ENCODE measurements at regions not wholly inside any gene's neighbourhood (a gene's known extent, or its start where the extent isn't known, plus 50 kb on each side); places are given as distances from the start of the nearest gene placed in this dataset.

DNA sequence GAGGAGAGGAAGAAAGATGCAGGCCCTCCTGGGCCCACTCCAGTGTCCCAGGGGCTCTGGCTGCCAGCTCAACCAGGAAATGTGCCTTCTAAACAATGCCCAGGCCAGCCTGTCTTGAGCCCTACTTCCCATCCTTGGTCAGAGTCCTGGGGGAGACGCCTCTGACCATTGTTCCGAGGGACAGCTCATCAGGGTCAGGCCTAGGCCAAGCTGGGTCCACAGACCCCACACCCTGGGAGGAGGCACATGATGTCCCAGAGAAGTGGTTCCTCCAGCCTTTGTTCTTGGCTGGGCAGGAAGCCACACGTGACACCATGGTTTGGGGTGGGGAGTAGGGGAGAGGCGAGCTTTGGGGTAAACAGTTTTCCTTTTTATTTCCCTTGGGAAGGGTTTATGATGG lies 102.5 kb downstream of the EFNB1 start:
- FAIRE-seq: no peak

GRCh38 chrX:68930542-68931317 lies 101.9 kb downstream of the EFNB1 start:
- DNase-seq (ENCODE audit: low spot score in 2 of 2): no peak
- no peak for FAIRE-seq

More for the DNA sequence above, 102.5 kb downstream of the EFNB1 start:
- no peak for DNase-seq (ENCODE audit: low spot score in 2 of 2)

GRCh38 chrX:68929332-68930150 lies 100.7 kb downstream of the EFNB1 start:
- no peak for DNase-seq (ENCODE audit: low spot score in 2 of 2)
- no peak for FAIRE-seq

- no peak for FAIRE-seq
These were observed 99.6 kb downstream of the EFNB1 start for GRCh38 chrX:68928401-68928800.

GRCh38 chrX:68927178-68927577 lies 98.4 kb downstream of the EFNB1 start:
- no peak for DNase-seq (ENCODE audit: low spot score in 2 of 2)
- no peak for FAIRE-seq

More at GRCh38 chrX:68928401-68928800, 99.6 kb downstream of the EFNB1 start:
- no peak for DNase-seq (ENCODE audit: low spot score in 2 of 2)

DNA sequence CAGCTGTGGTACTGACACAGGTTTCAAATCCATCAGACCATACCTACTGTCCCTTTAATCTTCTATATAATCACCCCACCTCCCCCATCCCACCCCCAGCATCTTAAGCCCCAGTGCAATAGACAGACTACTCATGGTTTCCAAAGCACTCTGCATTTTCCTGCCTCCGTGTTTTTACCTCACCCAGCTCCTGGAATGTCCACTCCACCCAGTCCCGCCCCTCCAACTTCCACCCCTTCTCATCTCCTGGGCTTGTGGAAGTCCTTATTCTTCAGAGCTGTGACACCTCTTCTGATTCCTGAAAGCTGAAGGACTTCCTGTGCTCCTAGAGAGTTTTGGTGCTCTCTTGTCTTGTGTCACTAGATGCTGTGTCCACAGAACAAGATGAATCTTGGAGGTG lies 94.3 kb downstream of the EFNB1 start:
- FAIRE-seq (no peak), DNase-seq (ENCODE audit: low spot score in 2 of 2) (no peak)

- FAIRE-seq (no peak), DNase-seq (ENCODE audit: low spot score in 2 of 2) (no peak)
These were observed 93.2 kb downstream of the EFNB1 start for GRCh38 chrX:68922013-68922412.

DNA sequence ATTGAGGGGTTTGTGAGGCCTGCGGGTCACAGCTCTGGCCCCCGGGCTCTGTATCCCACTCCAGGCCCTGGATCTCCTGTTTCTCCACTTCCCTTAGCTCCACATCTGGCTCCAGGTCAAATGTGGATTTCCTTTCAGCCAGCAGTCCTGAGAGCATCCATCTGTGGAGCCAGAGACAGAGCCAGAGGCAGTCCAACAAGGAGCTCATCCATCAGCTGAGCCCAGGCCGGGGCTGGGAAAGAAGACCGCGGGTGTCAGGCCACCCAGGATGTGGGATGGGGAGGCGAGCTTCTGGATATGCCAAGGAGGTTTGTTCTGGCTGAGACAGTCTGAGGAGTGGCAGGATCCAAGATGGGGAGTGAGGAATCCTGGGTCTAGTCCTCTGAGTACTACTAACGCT lies 91.7 kb downstream of the EFNB1 start:
- FAIRE-seq (no peak), DNase-seq (ENCODE audit: low spot score in 2 of 2) (no peak)

- DNase-seq (ENCODE audit: low spot score in 2 of 2) (no peak), FAIRE-seq (no peak)
These were observed 90.9 kb downstream of the EFNB1 start for GRCh38 chrX:68919707-68920106.

DNA sequence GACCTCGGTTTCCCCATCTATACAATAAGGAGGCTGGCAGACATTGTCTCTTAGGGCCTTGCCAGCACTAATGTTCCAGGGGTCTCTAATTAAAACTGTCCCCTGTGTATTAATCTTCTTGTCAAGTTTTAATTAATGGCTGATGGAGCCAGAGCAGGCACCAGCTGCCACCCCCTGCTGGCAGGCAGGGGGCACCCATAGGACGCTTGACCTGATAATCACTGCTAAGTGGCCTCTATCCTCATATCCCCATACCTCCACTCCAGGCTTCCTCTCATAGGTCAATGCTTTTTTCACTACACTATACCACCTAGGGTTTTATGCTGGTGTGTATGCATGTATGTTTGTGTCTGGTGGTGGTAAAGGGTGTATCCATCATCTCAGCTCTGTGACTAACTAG lies 89.4 kb downstream of the EFNB1 start:
- FAIRE-seq: no peak
- no peak for DNase-seq (ENCODE audit: low spot score in 2 of 2)

GRCh38 chrX:68917799-68918198 lies 89.0 kb downstream of the EFNB1 start:
- DNase-seq (ENCODE audit: low spot score in 2 of 2): no peak
- FAIRE-seq: no peak

GRCh38 chrX:68916891-68917290 lies 88.1 kb downstream of the EFNB1 start:
- DNase-seq (ENCODE audit: low spot score in 2 of 2) (no peak), FAIRE-seq (no peak)

DNA sequence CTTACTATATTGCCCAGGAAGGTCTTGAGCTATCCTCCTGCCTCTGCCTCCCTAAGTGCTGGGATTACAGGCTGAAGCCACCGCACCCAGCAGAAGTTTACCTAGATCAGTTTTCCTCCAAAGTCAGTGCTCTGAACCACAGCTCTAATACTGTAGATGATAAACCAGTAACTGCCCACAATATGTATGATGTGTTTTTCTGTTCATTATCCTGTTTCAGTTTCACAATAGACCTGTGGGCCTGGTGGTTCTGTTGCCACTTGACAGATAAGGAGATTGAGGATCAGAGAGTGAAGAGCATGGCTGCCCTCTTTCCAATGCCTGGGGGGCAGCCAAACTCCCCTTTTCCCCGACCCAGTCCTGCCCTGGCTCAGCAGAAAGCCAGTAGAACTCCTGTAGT lies 87.0 kb downstream of the EFNB1 start:
- DNase-seq (ENCODE audit: low spot score in 2 of 2) (no peak), FAIRE-seq (no peak)

DNA sequence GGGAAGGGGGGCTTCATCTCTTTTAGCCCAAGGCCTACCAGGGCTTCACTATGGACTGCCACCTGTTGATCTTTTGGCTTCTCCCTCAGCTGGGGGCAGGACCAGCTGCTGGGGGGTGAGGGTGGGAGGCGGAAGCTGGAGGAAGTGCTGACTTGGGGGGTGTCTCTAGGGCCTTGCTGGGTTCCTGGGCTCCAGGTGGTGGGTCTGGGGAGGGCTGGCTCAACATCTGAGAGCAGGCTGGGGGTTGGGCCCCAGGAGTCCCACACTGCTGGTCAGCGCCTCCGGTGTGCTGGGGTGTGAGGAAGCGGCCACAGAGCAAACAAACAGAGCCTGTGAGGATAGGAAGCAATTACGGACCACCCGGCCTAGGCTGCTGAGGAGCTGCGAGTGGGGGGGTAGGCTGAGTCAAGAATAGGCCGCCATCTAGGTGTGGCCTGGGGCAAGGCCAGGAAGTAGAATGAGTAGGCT lies 85.7 kb downstream of the EFNB1 start:
- FAIRE-seq (no peak), DNase-seq (ENCODE audit: low spot score in 2 of 2) (no peak)

DNA sequence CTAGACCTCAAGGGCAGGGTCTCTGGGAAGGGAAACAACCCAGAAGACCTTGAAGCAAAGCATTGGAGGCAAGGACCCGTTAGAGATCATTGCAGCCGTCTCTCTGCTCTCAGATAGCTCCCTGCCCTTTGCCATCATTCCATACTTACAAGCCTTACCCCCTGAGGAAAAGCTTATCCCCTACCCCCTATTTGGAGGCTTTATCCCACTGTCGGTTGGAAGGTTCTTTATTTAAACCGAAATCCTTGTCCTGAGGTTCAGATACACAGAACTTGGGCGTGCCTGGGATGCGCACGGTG lies 84.4 kb downstream of the EFNB1 start:
- no peak for FAIRE-seq

DNA sequence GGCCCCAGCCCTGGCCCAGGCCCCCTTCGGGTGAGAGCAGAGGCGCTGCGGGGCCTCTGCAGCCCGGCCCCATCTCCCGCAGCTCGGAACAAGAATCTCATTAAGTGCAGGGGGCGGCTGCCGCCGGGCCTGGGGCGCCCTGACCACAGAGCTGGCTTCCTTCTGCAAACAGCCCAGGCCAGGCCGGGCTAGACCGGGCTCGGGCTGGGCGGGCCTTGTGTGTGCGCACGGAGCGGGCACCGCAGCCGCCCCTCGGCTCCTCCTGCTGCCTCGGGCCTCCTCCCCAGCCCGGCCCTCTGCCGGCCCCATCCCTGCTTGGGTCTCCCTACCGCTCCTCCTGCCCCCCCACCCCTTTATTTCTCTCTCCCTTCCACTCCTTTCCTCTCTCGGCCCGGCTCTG lies 83.3 kb downstream of the EFNB1 start:
- no peak for DNase-seq (ENCODE audit: low spot score in 2 of 2)

More for the DNA sequence above, 84.4 kb downstream of the EFNB1 start:
- no peak for DNase-seq (ENCODE audit: low spot score in 2 of 2)

DNA sequence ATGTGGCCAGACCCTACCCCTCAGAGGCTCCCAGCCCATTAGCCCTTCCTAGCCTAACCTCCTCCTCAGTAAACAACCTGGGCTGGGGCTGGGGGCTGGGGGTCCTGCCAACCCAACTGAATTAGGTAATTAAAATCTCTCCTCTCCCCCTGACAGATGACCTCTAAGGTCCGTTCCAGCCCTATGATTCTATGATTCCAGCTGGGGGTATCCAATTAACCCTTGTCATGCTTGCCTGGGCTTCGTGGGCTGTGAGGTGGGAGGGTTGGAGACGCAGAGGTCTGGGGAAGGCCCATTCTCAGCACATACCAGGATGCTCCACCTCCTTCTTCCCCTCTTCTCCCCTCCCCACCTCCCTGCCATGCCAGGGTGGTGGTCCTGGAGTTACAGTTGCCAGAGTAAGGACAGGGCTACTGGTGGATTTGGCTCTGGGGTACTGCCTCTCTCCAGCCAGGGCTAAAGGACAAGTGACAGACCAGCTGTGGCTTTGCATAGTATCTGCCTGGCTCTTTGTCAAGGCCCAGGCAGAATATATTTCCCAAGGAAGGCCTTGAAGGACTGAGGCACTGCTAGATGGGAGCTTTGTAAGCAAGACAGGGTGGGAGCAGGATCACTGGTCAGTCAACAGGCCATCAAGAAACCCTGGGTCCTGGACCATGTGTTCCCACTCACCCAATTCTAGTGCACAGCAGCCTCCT lies 82.1 kb downstream of the EFNB1 start:
- no peak for FAIRE-seq

More for the DNA sequence above, 83.3 kb downstream of the EFNB1 start:
- no peak for FAIRE-seq

DNA sequence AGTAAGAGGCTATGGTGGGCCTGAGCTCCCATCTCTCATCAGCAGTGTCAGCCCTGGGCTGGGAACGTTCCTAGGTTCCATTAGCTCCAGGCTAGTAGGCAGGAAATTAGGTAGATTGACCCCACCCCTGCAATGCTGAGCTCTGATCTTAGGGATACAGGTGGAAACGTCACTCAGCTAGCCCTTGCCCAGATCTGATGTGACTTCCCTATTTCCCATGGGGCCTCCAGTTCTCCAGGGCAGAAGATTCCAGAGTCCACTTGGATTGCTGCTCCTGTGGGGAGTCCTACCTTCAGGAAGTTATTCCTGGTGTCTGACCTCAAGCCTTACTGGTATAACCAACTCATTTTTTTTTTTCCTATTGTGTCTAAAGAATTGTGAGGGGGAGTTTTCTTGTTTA lies 81.1 kb downstream of the EFNB1 start:
- DNase-seq (ENCODE audit: low spot score in 2 of 2) (no peak), FAIRE-seq (no peak)

More for the DNA sequence above, 82.1 kb downstream of the EFNB1 start:
- DNase-seq (ENCODE audit: low spot score in 2 of 2): no peak

GRCh38 chrX:68908071-68908470 lies 79.2 kb downstream of the EFNB1 start:
- FAIRE-seq: no peak
- DNase-seq (ENCODE audit: low spot score in 2 of 2): no peak

- no peak for DNase-seq (ENCODE audit: low spot score in 2 of 2)
- FAIRE-seq: no peak
These were observed 74.1 kb downstream of the EFNB1 start for GRCh38 chrX:68902706-68903504.
